GM12878 (cell line): ENCODE measurements at regions not wholly inside any gene's neighbourhood (a gene's known extent, or its start where the extent isn't known, plus 50 kb on each side); places are given as distances from the start of the nearest gene placed in this dataset.

Source experiments
- ATAC-seq: fragments of 200-7000 bp; cut with Tn5 transposase; 3 replicates; pipeline ENCODE4 v1.9.1; 2020; ENCODE audit warnings: mild to moderate bottlenecking, moderate library complexity
- BruUV-seq: library from RNA; stranded (reverse); fragments of 400-500 nt; replicated peaks from 2 replicates; lab custom pipeline; 2021; lab: Mats Ljungman, UMichigan
- CTCF ChIA-PET: fragments of 300-600 bp; sonication (Branson Sonifier 250); formaldehyde crosslinking; extraction: SDS; loops from one replicate; lab custom pipeline; 2021; ENCODE audit warnings: inconsistent platforms; lab: Yijun Ruan, JAX
- POLR2A ChIA-PET: fragments of 350-600 bp; formaldehyde crosslinking; extraction: SDS; loops from one replicate; lab custom pipeline; 2021; ENCODE audit warnings: inconsistent platforms; lab: Charles Lee
- RAD21 ChIA-PET: fragments of 300-600 bp; sonication (Branson Sonifier 250); formaldehyde crosslinking; loops from one replicate; lab custom pipeline; 2023; ENCODE audit warnings: antibody characterized with exemption; ENCODE audit not compliant: unreplicated experiment; lab: Charles Lee
- SMC1A ChIA-PET: fragments of 300-600 bp; sonication (Branson Sonifier 250); formaldehyde crosslinking; loops from one replicate; lab custom pipeline; 2023; ENCODE audit not compliant: unreplicated experiment, uncharacterized antibody; lab: Charles Lee
- DNase-seq: peaks from one replicate; pipeline ENCODE4 v3.0.0-alpha.2; 2011; ENCODE audit warnings: low read depth, low spot score
- FAIRE-seq: peaks from 3 replicates; lab custom pipeline; 2011; peaks lifted over from hg19 to GRCh38; lab: Jason Lieb, UNC
- H2AFZ ChIP-seq: 2 replicates; pipeline ENCODE4 v1.6.0; 2011; ENCODE audit warnings: low read depth, low read length, control low read depth; ENCODE audit not compliant: control insufficient read depth
- H3K27ac ChIP-seq: 2 replicates; pipeline ENCODE4 v1.5.1; 2011; ENCODE audit warnings: control low read depth; ENCODE audit not compliant: control insufficient read depth, insufficient read depth
- H3K27me3 ChIP-seq, 2 experiments: replicated peaks in 1 of 2; 2 replicates each; pipeline versions ENCODE4 v1.6.0 to v1.6.1; 2011; ENCODE audit warnings: low read length in 1 of 2; ENCODE audit not compliant: control insufficient read depth in 2 of 2, insufficient read depth in 2 of 2
- H3K36me3 ChIP-seq, 2 experiments: 2 replicates each; pipeline ENCODE4 v1.5.1; 2011; ENCODE audit warnings: low read length in 1 of 2; ENCODE audit not compliant: control insufficient read depth in 2 of 2, insufficient read depth in 2 of 2
- H3K4me1 ChIP-seq: 2 replicates; pipeline ENCODE4 v1.6.1; 2011; ENCODE audit warnings: mild to moderate bottlenecking, low read length, moderate library complexity, mixed read lengths; ENCODE audit not compliant: control insufficient read depth, insufficient read depth
- H3K4me2 ChIP-seq: 2 replicates; pipeline ENCODE4 v1.6.0; 2011; ENCODE audit warnings: control low read depth; ENCODE audit not compliant: control insufficient read depth, insufficient read depth
- H3K4me3 ChIP-seq: fragments of 200-600 bp; sonication (generic); 2 replicates; pipeline ENCODE4 v1.5.1; 2016
- H3K79me2 ChIP-seq: 2 replicates; pipeline ENCODE4 v1.6.0; 2011; ENCODE audit warnings: low read length; ENCODE audit not compliant: control insufficient read depth, insufficient read depth
- H3K9ac ChIP-seq: 2 replicates; pipeline ENCODE4 v1.8.0; 2011; ENCODE audit warnings: low read length, control low read depth, mixed read lengths; ENCODE audit not compliant: control insufficient read depth, insufficient read depth
- H3K9me3 ChIP-seq: replicated peaks from 3 replicates; pipeline ENCODE4 v1.5.1; 2011; ENCODE audit warnings: mild to moderate bottlenecking, low read length; ENCODE audit not compliant: control insufficient read depth, insufficient read depth
- H4K20me1 ChIP-seq: 2 replicates; pipeline ENCODE4 v1.6.0; 2011; ENCODE audit not compliant: control insufficient read depth, insufficient read depth
- CBFB ChIP-seq: IDR thresholded peaks from 2 replicates; pipeline ENCODE4 v1.6.1; 2016; ENCODE audit warnings: antibody characterized with exemption, low read depth
- ESRRA ChIP-seq: IDR thresholded peaks from 2 replicates; pipeline ENCODE4 v1.6.1; 2012; ENCODE audit warnings: mild to moderate bottlenecking, low read length, improper control_type of control experiment
- JUNB ChIP-seq: IDR thresholded peaks from 2 replicates; pipeline ENCODE4 v1.6.1; 2016; ENCODE audit warnings: antibody characterized with exemption, mild to moderate bottlenecking
- KLF5 ChIP-seq: fragments of 450-650 bp; IDR thresholded peaks from 2 replicates; pipeline ENCODE4 v1.6.1; 2014; ENCODE audit warnings: mild to moderate bottlenecking; ENCODE audit not compliant: partially characterized antibody
- MYC ChIP-seq: IDR thresholded peaks from 2 replicates; pipeline ENCODE4 v1.6.1; 2011; ENCODE audit warnings: mild to moderate bottlenecking, low read length, moderate library complexity, inconsistent platforms; ENCODE audit not compliant: insufficient read depth, insufficient replicate concordance, insufficient read length, severe bottlenecking
- NR2F1 ChIP-seq: fragments of 450-650 bp; conservative IDR thresholded peaks from 2 replicates; pipeline ENCODE4 v1.6.1; 2017; ENCODE audit warnings: mild to moderate bottlenecking
- ZNF622 ChIP-seq: fragments of 450-650 bp; IDR thresholded peaks from 2 replicates; pipeline ENCODE4 v1.6.1; 2017; ENCODE audit warnings: mild to moderate bottlenecking, inconsistent platforms
- WGBS: methylation state at CpG from one replicate; pipeline ENCODE4 v1.1.6; 2016; ENCODE audit warnings: low lambda C conversion rate; ENCODE audit not compliant: insufficient replicate concordance, insufficient coverage; ENCODE audit errors: missing lambda C conversion rate; 5-methylcytosine and 5-hydroxymethylcytosine counted together
- in situ Hi-C: fragments of 300-500 bp; cut with MboI; formaldehyde crosslinking; loops from 9 replicates; pipeline ENCODE4 v1.14.3; 2018; ENCODE audit warnings: mixed read lengths
- intact Hi-C: fragments of 100-400 bp; cut with micrococcal nuclease; formaldehyde crosslinking; loops from one replicate; pipeline ENCODE4 v1.14.2; 2022; ENCODE audit not compliant: unreplicated experiment
- TF ChIP-seq, protein P1 (sequence below): fragments of 450-650 bp; IDR thresholded peaks from 2 replicates; pipeline ENCODE4 v1.6.1; 2018; ENCODE audit warnings: mild to moderate bottlenecking, low read depth, moderate library complexity; ENCODE audit not compliant: partially characterized antibody
- TF ChIP-seq, protein P2 (sequence below): fragments of 150-350 bp; IDR thresholded peaks from 2 replicates; pipeline ENCODE4 v1.6.1; 2014; ENCODE audit warnings: mild to moderate bottlenecking, low read depth, low read length

DNA sequence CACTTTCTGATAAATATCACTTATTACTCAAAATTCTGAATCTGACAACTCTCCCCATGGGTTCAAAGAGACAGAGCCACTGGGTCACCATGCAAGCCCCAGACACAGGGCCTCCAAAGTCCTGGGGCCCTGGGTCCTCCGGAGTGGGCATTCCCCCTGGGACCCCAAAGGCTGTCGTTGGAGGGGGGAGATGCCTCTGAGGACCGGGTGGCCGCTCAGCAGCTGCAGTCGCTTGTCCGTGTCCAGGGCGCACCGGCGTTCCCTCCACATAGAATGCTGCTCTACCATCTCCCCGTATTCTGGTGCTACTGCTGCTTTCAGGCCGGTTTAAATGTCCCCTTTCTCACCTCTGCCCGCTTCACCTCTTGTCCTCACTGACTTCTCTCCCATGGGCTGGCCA, 246.1 kb downstream of the TEX29 start (continued):
- TF ChIP-seq, protein P1, sequence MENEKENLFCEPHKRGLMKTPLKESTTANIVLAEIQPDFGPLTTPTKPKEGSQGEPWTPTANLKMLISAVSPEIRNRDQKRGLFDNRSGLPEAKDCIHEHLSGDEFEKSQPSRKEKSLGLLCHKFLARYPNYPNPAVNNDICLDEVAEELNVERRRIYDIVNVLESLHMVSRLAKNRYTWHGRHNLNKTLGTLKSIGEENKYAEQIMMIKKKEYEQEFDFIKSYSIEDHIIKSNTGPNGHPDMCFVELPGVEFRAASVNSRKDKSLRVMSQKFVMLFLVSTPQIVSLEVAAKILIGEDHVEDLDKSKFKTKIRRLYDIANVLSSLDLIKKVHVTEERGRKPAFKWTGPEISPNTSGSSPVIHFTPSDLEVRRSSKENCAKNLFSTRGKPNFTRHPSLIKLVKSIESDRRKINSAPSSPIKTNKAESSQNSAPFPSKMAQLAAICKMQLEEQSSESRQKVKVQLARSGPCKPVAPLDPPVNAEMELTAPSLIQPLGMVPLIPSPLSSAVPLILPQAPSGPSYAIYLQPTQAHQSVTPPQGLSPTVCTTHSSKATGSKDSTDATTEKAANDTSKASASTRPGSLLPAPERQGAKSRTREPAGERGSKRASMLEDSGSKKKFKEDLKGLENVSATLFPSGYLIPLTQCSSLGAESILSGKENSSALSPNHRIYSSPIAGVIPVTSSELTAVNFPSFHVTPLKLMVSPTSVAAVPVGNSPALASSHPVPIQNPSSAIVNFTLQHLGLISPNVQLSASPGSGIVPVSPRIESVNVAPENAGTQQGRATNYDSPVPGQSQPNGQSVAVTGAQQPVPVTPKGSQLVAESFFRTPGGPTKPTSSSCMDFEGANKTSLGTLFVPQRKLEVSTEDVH: no peak
- TF ChIP-seq NR2F1: no peak

DNA sequence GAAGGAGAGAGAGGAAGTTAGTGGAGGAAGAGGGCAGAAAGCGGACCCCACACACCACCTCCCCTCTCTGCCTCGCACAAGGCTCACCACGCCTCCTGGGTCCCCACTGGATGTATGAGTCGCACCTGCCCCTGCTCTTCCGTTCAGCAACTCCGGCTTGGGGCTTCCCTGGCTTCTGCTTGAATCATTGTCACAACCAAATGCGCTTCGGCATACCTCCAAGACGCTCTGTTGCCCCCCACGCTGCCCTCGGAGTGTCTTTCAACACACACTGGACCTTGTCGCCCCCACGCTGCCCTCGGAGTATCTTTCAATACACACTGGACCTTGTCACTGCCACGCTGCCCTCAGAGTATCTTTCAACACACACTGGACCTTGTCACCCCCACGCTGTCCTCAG, 247.2 kb downstream of the TEX29 start:
- no peaks in the 10 kb centered on the region for H3K4me1 ChIP-seq
- ChIA-PET RAD21 (no interaction called here), CTCF (no interaction called here), POLR2A (no interaction called here)
- H3K4me2 ChIP-seq: no peak overlapping the region
- H3K79me2 ChIP-seq: no peaks in the 10 kb centered on the region
- DNase-seq (no peak), FAIRE-seq (no peak)
- no peaks in the 10 kb centered on the region; the same call in 2 of the 3 replicates for H3K9me3 ChIP-seq
- no peak overlapping the region for H3K4me3 ChIP-seq
- no peaks in the 10 kb centered on the region for H3K36me3 ChIP-seq
- intact Hi-C loops: no loop called here
- H3K27ac ChIP-seq: no peak overlapping the region
- TF ChIP-seq JUNB (no peak), CBFB (no peak), KLF5 (no peak), MYC (no peak), ESRRA (no peak), ZNF622 (no peak)
- TF ChIP-seq, protein P2, sequence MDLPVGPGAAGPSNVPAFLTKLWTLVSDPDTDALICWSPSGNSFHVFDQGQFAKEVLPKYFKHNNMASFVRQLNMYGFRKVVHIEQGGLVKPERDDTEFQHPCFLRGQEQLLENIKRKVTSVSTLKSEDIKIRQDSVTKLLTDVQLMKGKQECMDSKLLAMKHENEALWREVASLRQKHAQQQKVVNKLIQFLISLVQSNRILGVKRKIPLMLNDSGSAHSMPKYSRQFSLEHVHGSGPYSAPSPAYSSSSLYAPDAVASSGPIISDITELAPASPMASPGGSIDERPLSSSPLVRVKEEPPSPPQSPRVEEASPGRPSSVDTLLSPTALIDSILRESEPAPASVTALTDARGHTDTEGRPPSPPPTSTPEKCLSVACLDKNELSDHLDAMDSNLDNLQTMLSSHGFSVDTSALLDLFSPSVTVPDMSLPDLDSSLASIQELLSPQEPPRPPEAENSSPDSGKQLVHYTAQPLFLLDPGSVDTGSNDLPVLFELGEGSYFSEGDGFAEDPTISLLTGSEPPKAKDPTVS: no peak
- TF ChIP-seq, all 136 proteins: peak for 0
- Histone ChIP-seq H3K9ac (no peak overlapping the region), H3K27me3 (no peaks in the 10 kb centered on the region), H4K20me1 (no peaks in the 10 kb centered on the region), H2AFZ (no peak overlapping the region)
- in situ Hi-C loops: no loop called here
- BruUV-seq: no TSS peak
- WGBS: 34% methylated on average over 16 of the region's 16 CpGs
- SMC1A ChIA-PET: no interaction called here
- ATAC-seq: no peak
